HG02798 (cell line): ENCODE measurements at regions not wholly inside any gene's neighbourhood (a gene's known extent, or its start where the extent isn't known, plus 50 kb on each side); places are given as distances from the start of the nearest gene placed in this dataset.
"Not testable (repeated sequence)": the region's sequence is repeated elsewhere in the genome, so short reads cannot be mapped to it uniquely, and the experiment has no call there.

Source experiments
- ATAC-seq: cut with Tn5 transposase; IDR thresholded peaks from one replicate; pipeline ENCODE4 v1.9.1; 2021; ENCODE audit warnings: mild to moderate bottlenecking; ENCODE audit not compliant: unreplicated experiment, poor library complexity

GRCh38 chr2:14903709-14904374 is 271.3 kb downstream of the LRATD1 start:
- ATAC-seq, result peak; percentile 97

GRCh38 chr2:14904378-14904777 is 271.9 kb downstream of the LRATD1 start:
- not testable (repeated sequence) for ATAC-seq

GRCh38 chr2:14905571-14905970 is 273.1 kb downstream of the LRATD1 start:
- no peak for ATAC-seq

GRCh38 chr2:14907014-14907612 is 274.6 kb downstream of the LRATD1 start:
- no peak for ATAC-seq

- no peak for ATAC-seq
Measured at GRCh38 chr2:14909795-14910194, 277.3 kb downstream of the LRATD1 start.

- ATAC-seq, result no peak
Measured at GRCh38 chr2:14910654-14911053, 278.1 kb downstream of the LRATD1 start.

- no peak for ATAC-seq
Measured at GRCh38 chr2:14915983-14916382, 283.5 kb downstream of the LRATD1 start.

- no peak for ATAC-seq
Measured at GRCh38 chr2:14923820-14924580, 291.5 kb downstream of the LRATD1 start.

GRCh38 chr2:14925471-14925870 is 293.0 kb downstream of the LRATD1 start:
- ATAC-seq, result no peak

GRCh38 chr2:14927021-14927564 is 294.6 kb downstream of the LRATD1 start:
- no peak for ATAC-seq

GRCh38 chr2:14928056-14928455 is 295.5 kb downstream of the LRATD1 start:
- no peak for ATAC-seq

- ATAC-seq, result no peak
Measured at GRCh38 chr2:14930441-14930840, 297.9 kb downstream of the LRATD1 start.

GRCh38 chr2:14932285-14932684 is 299.8 kb downstream of the LRATD1 start:
- ATAC-seq, result no peak

- ATAC-seq, result no peak
Measured at GRCh38 chr2:14933753-14934152, 301.2 kb downstream of the LRATD1 start.

- no peak for ATAC-seq
Measured at GRCh38 chr2:14936426-14936825, 303.9 kb downstream of the LRATD1 start.

- ATAC-seq, result no peak
Measured at GRCh38 chr2:14937336-14937735, 304.8 kb downstream of the LRATD1 start.

- ATAC-seq, result no peak
Measured at GRCh38 chr2:14941151-14941631, 308.7 kb downstream of the LRATD1 start.

GRCh38 chr2:14942987-14943386 is 310.5 kb downstream of the LRATD1 start:
- no peak for ATAC-seq

- peak; percentile 73 for ATAC-seq
Measured at GRCh38 chr2:14944562-14945346, 312.2 kb downstream of the LRATD1 start.

- no peak for ATAC-seq
Measured at GRCh38 chr2:14951569-14952285, 319.2 kb downstream of the LRATD1 start.
